Right renal pelvis (tissue), 4 donors: ENCODE measurements at regions not wholly inside any gene's neighbourhood (a gene's known extent, or its start where the extent isn't known, plus 50 kb on each side); places are given as distances from the start of the nearest gene placed in this dataset.

Experiments
- DNase-seq, 4 donors: peaks; one replicate each; pipeline ENCODE4 v3.0.0-alpha.2; 2013; ENCODE audit warnings: low read depth in 4 of 4, low spot score in 3 of 4, missing footprints in 1 of 4

DNA sequence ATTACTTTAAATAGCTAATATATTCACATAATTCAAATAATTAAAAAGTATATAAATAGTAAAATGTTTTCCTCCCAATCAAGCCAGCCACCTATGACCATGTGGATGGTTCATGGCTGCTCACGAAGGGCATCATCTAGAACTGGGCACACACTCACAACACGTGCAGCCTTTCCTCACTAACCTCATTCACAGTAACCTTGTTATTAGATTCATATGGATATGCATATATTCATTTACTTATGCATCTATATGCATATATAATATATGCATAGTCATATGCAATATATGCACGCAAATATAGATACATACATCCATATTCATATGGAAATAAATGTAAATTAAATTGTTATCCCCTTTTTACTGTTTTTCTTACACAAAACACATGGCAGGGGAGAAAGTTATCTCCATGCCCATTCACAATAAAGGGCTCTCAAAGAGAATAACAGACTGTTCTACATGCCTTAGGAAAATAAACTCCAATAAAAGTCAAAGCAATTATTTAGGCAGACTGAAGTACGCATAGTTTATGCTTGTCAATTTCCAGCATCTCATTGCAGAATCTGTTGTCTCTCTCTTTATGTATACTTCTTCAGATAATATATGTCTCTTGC is 163.9 kb upstream of the ADGRL3 start:
- DNase-seq, result no peak

DNA sequence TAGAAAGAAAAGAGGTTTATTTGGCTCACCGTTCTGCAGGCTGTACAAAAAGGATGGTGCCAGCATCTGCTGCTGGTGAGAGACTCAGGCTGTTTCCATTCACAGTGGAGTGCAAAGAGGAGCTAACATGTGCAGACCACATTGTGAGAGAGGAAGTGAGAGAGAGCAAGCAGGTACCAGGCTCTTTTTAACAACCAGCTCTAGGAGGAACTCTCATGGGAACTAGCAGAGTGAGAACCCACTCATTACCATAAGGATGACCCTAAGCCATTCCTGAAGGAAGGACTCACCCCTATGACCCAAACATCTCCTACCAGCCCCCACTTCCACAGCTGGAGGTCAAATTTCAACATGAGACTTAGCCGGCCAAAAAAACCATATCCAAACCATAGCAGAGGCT is 158.6 kb upstream of the ADGRL3 start:
- no peak for DNase-seq

DNA sequence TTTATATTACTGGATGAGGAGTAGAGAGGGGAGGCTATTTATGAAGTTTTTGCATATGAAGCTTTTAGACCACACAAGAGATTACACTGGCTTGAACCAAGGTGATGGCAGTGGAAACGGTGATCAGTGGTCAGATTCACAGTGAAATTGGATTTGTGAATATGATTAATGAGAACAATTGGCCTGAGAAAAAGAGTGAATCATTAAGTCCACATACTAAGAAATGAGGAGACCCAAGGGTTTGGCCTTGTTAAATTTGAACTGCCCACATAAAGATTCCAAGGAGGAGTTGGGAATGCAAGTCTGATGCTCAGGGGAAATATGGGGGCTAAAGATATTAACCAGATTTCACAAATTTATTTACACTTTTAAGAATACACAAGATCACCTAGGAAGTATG is 155.3 kb upstream of the ADGRL3 start:
- DNase-seq, result no peak

DNA sequence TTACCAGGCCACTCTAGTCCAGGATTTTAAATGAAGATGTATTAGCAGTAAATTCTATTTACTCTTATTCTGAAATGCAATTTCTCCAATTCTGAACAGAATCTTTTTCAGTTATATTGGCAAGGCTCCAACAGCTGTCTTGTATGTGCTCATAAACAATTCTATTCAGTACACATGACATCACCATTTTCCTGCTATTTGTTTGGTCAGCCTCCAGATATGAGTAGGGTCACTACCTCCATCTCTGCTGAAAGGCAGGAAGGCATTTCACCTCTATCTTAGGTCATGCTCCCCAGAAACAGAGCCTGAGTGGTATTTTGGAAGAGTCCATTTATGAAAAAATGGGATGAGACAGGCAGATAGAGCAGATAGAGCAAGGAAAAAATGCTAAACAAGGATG is 151.1 kb upstream of the ADGRL3 start:
- DNase-seq, result no peak

DNA sequence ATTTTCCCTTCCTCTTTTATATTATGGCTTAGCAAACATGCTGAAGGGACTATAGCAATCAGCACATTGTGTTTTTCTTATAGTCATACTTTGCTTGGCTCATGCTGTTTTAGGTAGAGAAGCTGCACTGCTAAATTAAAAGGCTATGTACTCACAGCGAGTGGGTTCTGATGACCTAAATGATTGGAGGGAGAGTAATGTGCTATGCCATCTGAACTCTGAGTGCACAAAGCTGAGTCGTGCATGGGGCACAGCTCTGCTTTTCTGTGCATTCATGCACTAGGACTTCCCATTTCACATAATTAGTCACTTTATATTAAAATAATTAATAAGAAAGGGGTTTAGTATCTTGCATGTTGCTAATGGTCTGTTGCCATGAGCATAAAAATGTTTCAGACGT is 132.7 kb upstream of the ADGRL3 start:
- no peak for DNase-seq

DNA sequence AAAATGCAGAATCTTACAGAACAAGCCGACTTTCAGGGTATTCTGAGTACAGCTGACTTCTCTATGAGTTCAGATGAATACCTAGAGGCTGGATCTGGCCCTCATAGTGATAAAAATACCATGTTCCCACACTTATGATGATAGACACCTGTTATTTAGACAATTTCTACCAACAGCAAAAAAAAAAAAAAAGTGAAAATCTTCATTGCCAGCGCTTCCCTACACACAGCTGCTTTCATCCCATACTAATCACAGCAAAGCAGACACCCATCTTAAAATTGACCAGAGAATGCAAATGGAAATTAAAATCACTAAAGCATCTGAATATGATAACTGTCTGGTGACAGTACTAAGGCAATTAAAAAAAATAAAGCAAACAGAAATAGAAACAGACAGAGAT is 132.1 kb upstream of the ADGRL3 start:
- no peak for DNase-seq

DNA sequence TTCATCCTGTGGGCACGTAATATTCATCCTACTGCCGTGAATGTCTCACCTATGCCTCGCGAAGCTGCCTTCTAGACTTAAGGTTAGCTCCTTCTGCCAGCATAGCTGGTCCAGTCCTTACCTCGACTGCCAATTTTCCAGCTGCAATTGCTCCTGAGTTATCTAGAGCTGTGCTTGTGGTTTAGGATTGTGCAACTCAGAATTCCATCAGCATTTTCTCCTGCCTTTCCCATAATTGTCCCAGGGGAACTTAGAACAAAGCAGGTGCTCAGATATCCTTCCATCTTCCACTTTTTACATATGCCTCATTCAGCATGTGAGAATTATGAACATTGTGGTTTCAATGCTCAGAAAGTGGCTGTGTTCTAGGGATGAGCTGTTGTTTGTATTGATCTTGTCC is 131.4 kb upstream of the ADGRL3 start:
- DNase-seq, result no peak

DNA sequence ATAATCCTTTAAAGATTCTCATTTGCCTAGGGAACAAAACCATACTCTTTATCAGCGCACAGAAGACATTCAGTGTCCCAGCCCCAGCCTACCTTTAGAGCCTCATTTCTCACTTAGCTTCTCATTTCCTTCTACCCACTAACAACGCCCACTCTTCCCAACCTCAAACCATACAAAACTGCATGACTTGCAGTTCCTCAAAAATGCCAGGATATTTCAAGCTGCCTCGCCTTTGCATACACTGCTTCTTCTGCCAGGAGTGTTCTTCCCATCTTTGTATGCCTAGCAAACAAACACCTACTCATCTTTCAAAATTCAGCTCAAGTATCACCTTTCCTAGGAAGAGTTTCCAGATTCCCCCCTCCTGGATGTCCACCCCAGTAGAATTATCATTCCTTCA is 129.9 kb upstream of the ADGRL3 start:
- DNase-seq, result no peak

DNA sequence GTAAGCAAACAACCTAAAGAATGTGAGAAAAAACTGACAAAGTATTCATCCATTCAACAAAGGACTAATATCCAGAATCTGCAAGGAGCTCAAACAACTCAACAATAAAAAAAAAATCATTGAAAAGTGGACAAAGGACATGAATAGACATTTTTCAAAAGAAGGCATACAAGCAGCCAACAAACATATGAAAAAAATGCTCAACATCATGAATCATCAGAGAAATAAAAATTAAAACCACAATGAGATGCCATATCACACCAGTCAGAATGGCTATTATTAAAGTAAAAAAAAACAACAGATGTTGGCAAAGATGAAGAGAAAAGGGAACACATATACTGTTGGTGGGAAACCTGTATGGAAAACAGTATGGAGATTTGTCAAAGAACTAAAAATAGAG is 120.7 kb upstream of the ADGRL3 start:
- DNase-seq, result no peak

DNA sequence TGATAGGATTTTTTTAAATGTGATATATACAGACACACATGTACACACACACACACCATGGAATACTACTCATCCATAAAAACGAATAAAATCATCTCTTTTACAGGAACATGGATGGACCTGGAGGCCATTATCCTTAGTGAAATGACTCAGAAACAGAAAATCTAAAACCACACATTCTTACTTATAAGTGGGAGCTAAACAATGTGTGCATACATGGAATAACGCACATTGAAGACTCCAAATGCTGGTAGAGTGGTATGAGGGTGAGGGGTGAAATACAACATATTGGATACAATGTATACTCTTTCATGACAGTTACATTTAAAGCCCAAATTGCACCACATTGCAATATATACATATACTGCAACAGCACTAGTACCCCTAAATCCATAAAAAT is 120.2 kb upstream of the ADGRL3 start:
- DNase-seq, result no peak

DNA sequence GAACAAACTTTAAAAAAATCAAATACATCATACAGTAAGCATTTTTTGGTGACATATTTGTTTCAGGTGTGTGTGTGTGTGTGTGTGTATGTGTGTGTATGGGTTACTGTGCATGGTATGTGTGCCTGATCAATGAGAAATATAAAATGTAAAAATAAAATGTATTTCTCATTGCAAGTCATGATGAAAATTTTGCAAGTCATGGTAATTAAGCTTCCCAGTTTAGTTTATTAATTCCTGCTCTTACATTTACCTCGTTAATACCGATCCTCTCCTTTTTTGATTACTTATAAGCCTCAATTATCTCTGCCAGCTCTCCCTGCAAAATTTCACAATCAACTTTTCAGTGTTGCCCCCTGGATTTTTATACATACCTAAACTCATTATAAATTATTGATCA is 114.6 kb upstream of the ADGRL3 start:
- no peak for DNase-seq

DNA sequence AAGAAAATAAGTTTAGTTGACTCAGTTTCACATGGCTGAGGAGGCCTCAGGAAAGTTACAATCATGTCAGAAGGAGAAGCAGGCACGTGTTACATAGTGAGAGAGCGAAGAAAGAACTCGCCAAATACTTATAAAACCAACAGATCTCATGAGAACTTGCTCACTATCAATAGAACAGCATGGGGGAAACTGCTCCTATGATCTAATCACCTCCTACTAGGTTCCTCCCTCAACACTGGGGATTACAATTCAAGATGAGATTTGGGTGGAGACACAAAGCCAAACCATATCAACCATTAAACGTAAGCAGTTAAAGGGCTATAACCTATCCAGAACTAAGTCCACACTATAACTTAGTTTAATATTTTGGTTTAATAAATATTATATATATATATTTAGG is 113.8 kb upstream of the ADGRL3 start:
- DNase-seq, result no peak

DNA sequence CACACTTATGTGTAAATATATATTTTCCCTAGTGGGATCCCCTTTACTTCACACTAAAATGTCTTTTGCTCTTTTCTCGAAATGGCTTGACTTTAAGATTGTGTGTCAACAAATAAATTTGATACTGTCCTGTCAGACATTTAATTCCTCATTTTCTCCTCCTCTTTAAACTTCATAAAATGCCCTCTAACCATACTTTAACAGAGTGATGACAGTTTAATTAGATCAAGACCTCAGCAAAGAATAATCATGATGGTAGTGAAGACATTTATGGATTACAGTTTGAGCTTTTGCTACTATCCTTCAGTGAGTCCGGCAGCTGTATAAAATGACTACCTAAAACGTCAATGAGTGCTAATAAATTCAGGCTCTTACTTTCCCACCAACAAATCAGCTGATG is 113.1 kb upstream of the ADGRL3 start:
- no peak for DNase-seq

DNA sequence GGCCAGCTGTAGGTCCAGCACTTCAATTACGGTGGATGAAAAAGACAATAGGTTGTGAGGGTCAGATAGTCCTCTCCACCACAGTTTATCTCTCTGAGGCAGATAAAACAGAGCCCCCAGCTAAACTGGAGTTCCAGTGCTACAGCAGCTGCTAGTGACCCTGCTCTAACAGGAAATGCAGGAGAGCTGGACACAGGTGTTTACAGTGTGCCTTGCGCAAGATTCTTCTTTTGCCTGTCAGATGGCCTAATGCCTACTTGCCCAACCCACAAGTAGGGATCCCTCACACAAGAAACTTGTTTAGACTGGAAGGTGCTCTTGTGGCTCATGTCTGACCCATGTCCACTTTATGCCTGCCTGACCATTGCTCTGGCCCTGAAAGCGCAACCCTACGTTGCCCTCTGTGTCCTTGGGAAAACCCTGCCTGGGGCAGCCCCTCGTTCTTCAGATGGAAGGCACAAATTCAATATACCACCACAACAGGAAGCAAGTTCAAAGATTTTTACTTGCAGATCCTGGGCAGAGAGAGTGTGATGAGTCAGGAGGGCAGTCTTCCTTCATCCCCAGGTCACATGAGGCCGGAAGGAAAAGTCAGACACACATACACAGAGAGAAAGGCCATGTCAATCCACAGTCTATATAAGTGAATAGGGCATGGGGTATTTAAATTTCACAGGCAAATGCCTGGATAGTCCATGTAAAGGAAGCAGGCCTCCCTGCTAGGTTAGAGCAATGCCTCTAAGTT is 105.1 kb upstream of the ADGRL3 start:
- no peak for DNase-seq

DNA sequence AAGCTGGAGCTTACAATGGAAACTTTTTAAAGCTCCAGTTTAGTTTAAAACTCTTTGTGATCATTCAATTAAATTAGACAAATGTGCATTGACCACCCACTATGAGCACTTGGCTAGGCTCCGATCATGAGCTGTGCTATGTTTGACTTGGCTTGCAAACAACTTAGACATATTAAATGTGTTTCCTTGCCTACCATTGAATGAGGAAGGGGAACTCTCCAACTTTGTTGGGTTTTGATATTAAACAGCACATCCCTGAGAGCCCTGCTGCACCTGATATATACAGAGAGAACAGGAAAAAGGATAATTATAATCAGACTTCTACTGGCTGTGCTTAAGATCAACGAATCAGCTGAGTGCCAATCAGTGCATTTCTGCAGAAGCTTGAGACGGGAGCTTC is 71.4 kb upstream of the ADGRL3 start:
- no peak for DNase-seq

DNA sequence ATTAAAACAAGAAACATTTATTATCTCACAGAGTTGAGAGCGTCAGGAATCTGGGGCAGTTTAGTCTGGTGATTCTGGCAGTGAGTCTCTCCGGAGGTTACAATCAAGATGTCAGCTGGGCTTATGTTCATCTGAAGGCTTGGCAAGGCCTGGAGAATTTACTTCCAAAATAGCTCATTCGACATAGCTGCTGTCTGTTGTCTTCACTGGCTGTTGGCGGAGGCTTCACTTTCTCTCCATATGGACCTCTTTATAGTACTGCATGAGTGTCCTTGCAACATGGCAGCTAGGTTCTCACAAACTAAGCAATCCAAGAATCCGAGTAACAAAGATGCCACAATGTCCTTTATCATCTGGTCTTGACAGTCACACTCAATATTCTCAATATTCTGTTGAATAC is 70.2 kb upstream of the ADGRL3 start:
- no peak for DNase-seq

DNA sequence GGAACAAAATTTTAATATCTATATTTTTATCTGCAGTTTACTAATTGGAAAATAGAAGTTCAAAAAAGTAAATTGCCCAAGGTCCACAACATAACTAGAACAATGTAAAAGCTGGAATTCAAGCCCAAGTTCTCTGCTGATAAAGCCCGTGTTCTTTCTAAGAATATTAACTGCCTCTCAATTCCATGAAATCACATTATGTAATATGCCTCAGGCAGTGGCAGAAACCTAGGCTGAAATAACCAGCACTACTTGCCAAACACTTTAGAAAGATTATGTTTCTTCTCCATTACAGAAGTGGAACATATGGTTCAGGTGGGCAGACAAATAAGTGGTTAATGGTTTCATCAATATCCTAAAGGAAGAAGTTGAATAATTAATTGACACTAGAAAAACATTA is 56.7 kb upstream of the ADGRL3 start:
- no peak for DNase-seq

DNA sequence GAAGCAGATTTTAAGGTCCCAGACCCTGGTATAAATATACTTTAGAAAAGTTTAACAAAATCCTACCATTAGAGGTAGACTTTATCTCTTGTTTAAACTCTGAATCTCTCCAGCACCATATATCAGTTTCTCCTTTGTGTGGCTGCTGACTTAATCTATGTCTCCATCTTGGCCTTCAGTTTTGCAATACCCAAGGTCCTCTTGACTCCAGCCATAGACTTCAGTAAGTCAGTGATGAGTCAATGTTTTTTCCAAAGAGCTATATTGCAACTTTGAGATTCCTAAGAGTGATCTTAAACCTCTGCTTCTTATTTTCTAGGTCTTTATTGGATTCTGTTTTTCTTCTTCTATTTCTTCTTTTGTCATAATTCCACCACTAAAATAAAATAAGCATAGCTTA is 50.8 kb upstream of the ADGRL3 start:
- DNase-seq, result no peak
